ENCODE measurements at regions not wholly inside any gene's neighbourhood (a gene's known extent, or its start where the extent isn't known, plus 50 kb on each side); places are given as distances from the start of the nearest gene placed in this dataset.

- H3K9me3 ChIP-seq, result no peaks in the 10 kb centered on the region
- TF ChIP-seq POLR2AphosphoS5 (IDR thresholded peaks at IDR 0.05) (no peak), CTCF (IDR thresholded peaks at IDR 0.05 in 8 of 11, conservative IDR thresholded peaks at IDR 0.05 in 3 of 11) (no peak), POLR2A (IDR thresholded peaks at IDR 0.05) (no peak)
- no peaks in the 10 kb centered on the region for H3K4me1 ChIP-seq
- WGBS, 5 donors, result 83 to 96% (median 89%) methylated on average over 1 of the region's 1 CpG
- no peak for DNase-seq
- no peak overlapping the region for H3K27ac ChIP-seq
- no peaks in the 10 kb centered on the region for H3K36me3 ChIP-seq
- intact Hi-C loops (cut with DNase I; ENCODE audit: low total_unique reads), result no loop called here
- no peaks in the 10 kb centered on the region for H3K27me3 ChIP-seq (replicated peaks in 1 of 7)
- no peak overlapping the region for H3K4me3 ChIP-seq
Measured at GRCh38 chr18:61203151-61203550, 130.1 kb upstream of the CDH20 start.

GRCh38 chr18:61209801-61210200 lies 123.4 kb upstream of the CDH20 start:
- TF ChIP-seq CTCF (IDR thresholded peaks at IDR 0.05 in 8 of 11, conservative IDR thresholded peaks at IDR 0.05 in 3 of 11), result no peak
- no peak for TF ChIP-seq POLR2AphosphoS5 (IDR thresholded peaks at IDR 0.05)
- no peak for TF ChIP-seq POLR2A (IDR thresholded peaks at IDR 0.05)
- no peaks in the 10 kb centered on the region for H3K4me1 ChIP-seq
- no peak overlapping the region for H3K27ac ChIP-seq
- intact Hi-C loops (cut with DNase I; ENCODE audit: low total_unique reads), result no loop called here
- no peak overlapping the region for H3K4me3 ChIP-seq
- no peaks in the 10 kb centered on the region for H3K27me3 ChIP-seq (replicated peaks in 1 of 7)
- peaks cover 0 to 7% (median 0%) of the 10 kb centered on the region in 8 donors for H3K9me3 ChIP-seq
- no peaks in the 10 kb centered on the region for H3K36me3 ChIP-seq
- 77 to 84% (median 78%) methylated on average over 5 of the region's 5 CpGs for WGBS, 5 donors
- DNase-seq, result no peak

- no peak overlapping the region for H3K27ac ChIP-seq
- no peak for TF ChIP-seq POLR2A (IDR thresholded peaks at IDR 0.05)
- no peak for TF ChIP-seq CTCF (IDR thresholded peaks at IDR 0.05 in 8 of 11, conservative IDR thresholded peaks at IDR 0.05 in 3 of 11)
- no peak for TF ChIP-seq POLR2AphosphoS5 (IDR thresholded peaks at IDR 0.05)
- intact Hi-C loops (cut with DNase I; ENCODE audit: low total_unique reads), result no loop called here
- peaks cover 0 to 7% (median 0%) of the 10 kb centered on the region in 8 donors for H3K9me3 ChIP-seq
- H3K27me3 ChIP-seq (replicated peaks in 1 of 7), result no peaks in the 10 kb centered on the region
- H3K36me3 ChIP-seq, result no peaks in the 10 kb centered on the region
- no peak for DNase-seq
- H3K4me1 ChIP-seq, result no peaks in the 10 kb centered on the region
- 74 to 86% (median 84%) methylated on average over 6 of the region's 6 CpGs for WGBS, 5 donors
- H3K4me3 ChIP-seq, result no peak overlapping the region
Measured at GRCh38 chr18:61216051-61216450, 117.2 kb upstream of the CDH20 start.

- H3K4me3 ChIP-seq, result no peak overlapping the region
- H3K9me3 ChIP-seq, result peaks cover 0 to 11% (median 0%) of the 10 kb centered on the region in 8 donors
- no peaks in the 10 kb centered on the region for H3K36me3 ChIP-seq
- H3K27me3 ChIP-seq (replicated peaks in 1 of 7), result no peaks in the 10 kb centered on the region
- no peak for TF ChIP-seq POLR2A (IDR thresholded peaks at IDR 0.05)
- TF ChIP-seq CTCF (IDR thresholded peaks at IDR 0.05 in 8 of 11, conservative IDR thresholded peaks at IDR 0.05 in 3 of 11), result no peak
- no peak for TF ChIP-seq POLR2AphosphoS5 (IDR thresholded peaks at IDR 0.05)
- DNase-seq, result no peak
- intact Hi-C loops (cut with DNase I; ENCODE audit: low total_unique reads), result no loop called here
- no peaks in the 10 kb centered on the region for H3K4me1 ChIP-seq
- no peak overlapping the region for H3K27ac ChIP-seq
Measured at GRCh38 chr18:61222206-61222605, 111.0 kb upstream of the CDH20 start.
